ENCODE measurements at regions not wholly inside any gene's neighbourhood (a gene's known extent, or its start where the extent isn't known, plus 50 kb on each side); places are given as distances from the start of the nearest gene placed in this dataset.

- Mint-ChIP-seq H3K4me3 (no peak overlapping the region), H3K36me3 (no peaks in the 10 kb centered on the region), H3K9me3 (no peaks in the 10 kb centered on the region), H3K27ac (no peak overlapping the region), H3K4me1 (no peaks in the 10 kb centered on the region)
- DNase-seq (ENCODE audit: low spot score in 2 of 2) (no peak), ATAC-seq (no peak)
Observed at GRCh38 chr10:78904196-78904595, 164.6 kb upstream of the ZMIZ1 start.

GRCh38 chr10:78905015-78905956, 163.5 kb upstream of the ZMIZ1 start:
- ATAC-seq: no peak
- Mint-ChIP-seq H3K4me1 (no peaks in the 10 kb centered on the region), H3K4me3 (no peak overlapping the region)

GRCh38 chr10:78905957-78906308, 162.8 kb upstream of the ZMIZ1 start:
- Mint-ChIP-seq H3K36me3 (no peaks in the 10 kb centered on the region), H3K27ac (no peak overlapping the region), H3K4me3 (no peak overlapping the region), H3K9me3 (no peaks in the 10 kb centered on the region), H3K4me1 (no peaks in the 10 kb centered on the region)
- DNase-seq (ENCODE audit: low spot score in 2 of 2) (no peak), ATAC-seq (no peak)

More at GRCh38 chr10:78905015-78905956, 163.5 kb upstream of the ZMIZ1 start:
- Mint-ChIP-seq H3K36me3 (no peaks in the 10 kb centered on the region), H3K27ac (peak overlapping the region; percentile 1), H3K9me3 (no peaks in the 10 kb centered on the region)
- DNase-seq (ENCODE audit: low spot score in 2 of 2): no peak

GRCh38 chr10:78906734-78907390, 161.9 kb upstream of the ZMIZ1 start:
- no peak for ATAC-seq
- DNase-seq (ENCODE audit: low spot score in 2 of 2): no peak
- Mint-ChIP-seq H3K9me3 (no peaks in the 10 kb centered on the region), H3K4me1 (no peaks in the 10 kb centered on the region), H3K4me3 (no peak overlapping the region), H3K27ac (no peak overlapping the region), H3K36me3 (no peaks in the 10 kb centered on the region)

GRCh38 chr10:78907551-78908211, 161.1 kb upstream of the ZMIZ1 start:
- no peaks in the 10 kb centered on the region for H3K36me3 Mint-ChIP-seq
- H3K9me3 Mint-ChIP-seq: no peaks in the 10 kb centered on the region

GRCh38 chr10:78909221-78909620, 159.5 kb upstream of the ZMIZ1 start:
- H3K27ac Mint-ChIP-seq: no peak overlapping the region
- DNase-seq (ENCODE audit: low spot score in 2 of 2) (no peak), ATAC-seq (no peak)

More at GRCh38 chr10:78907551-78908211, 161.1 kb upstream of the ZMIZ1 start:
- DNase-seq (ENCODE audit: low spot score in 2 of 2): no peak
- Mint-ChIP-seq H3K4me1 (no peaks in the 10 kb centered on the region), H3K27ac (no peak overlapping the region), H3K4me3 (no peak overlapping the region)
- no peak for ATAC-seq

GRCh38 chr10:78910021-78910420, 158.7 kb upstream of the ZMIZ1 start:
- no peak for ATAC-seq
- DNase-seq (ENCODE audit: low spot score in 2 of 2): no peak
- Mint-ChIP-seq H3K9me3 (no peaks in the 10 kb centered on the region), H3K4me1 (no peaks in the 10 kb centered on the region), H3K36me3 (no peaks in the 10 kb centered on the region), H3K27ac (peak overlapping the region; percentile 26), H3K4me3 (no peak overlapping the region)

More at GRCh38 chr10:78909221-78909620, 159.5 kb upstream of the ZMIZ1 start:
- H3K4me3 Mint-ChIP-seq: no peak overlapping the region
- H3K36me3 Mint-ChIP-seq: no peaks in the 10 kb centered on the region
- H3K4me1 Mint-ChIP-seq: no peaks in the 10 kb centered on the region
- no peaks in the 10 kb centered on the region for H3K9me3 Mint-ChIP-seq

- Mint-ChIP-seq H3K4me1 (no peaks in the 10 kb centered on the region), H3K36me3 (no peaks in the 10 kb centered on the region)
- ATAC-seq: no peak
Observed at GRCh38 chr10:78910476-78910875, 158.3 kb upstream of the ZMIZ1 start.

GRCh38 chr10:78910886-78911285, 157.9 kb upstream of the ZMIZ1 start:
- peak; percentile 8 for ATAC-seq
- H3K27ac Mint-ChIP-seq: no peak overlapping the region
- no peaks in the 10 kb centered on the region for H3K36me3 Mint-ChIP-seq
- H3K9me3 Mint-ChIP-seq: no peaks in the 10 kb centered on the region
- DNase-seq (ENCODE audit: low spot score in 2 of 2): no peak
- H3K4me1 Mint-ChIP-seq: no peaks in the 10 kb centered on the region
- H3K4me3 Mint-ChIP-seq: no peak overlapping the region

More at GRCh38 chr10:78910476-78910875, 158.3 kb upstream of the ZMIZ1 start:
- Mint-ChIP-seq H3K4me3 (no peak overlapping the region), H3K27ac (peak overlapping the region; percentile 26), H3K9me3 (no peaks in the 10 kb centered on the region)
- no peak for DNase-seq (ENCODE audit: low spot score in 2 of 2)

- H3K4me1 Mint-ChIP-seq: no peaks in the 10 kb centered on the region
- ATAC-seq (no peak), DNase-seq (ENCODE audit: low spot score in 2 of 2) (no peak)
- no peaks in the 10 kb centered on the region for H3K36me3 Mint-ChIP-seq
- H3K4me3 Mint-ChIP-seq: no peak overlapping the region
- no peaks in the 10 kb centered on the region for H3K9me3 Mint-ChIP-seq
- H3K27ac Mint-ChIP-seq: no peak overlapping the region
Observed at GRCh38 chr10:78911533-78912340, 157.0 kb upstream of the ZMIZ1 start.

GRCh38 chr10:78912361-78913218, 156.2 kb upstream of the ZMIZ1 start:
- no peaks in the 10 kb centered on the region for H3K36me3 Mint-ChIP-seq
- no peak overlapping the region for H3K4me3 Mint-ChIP-seq
- no peak for DNase-seq (ENCODE audit: low spot score in 2 of 2)
- no peak for ATAC-seq
- peak overlapping the region; percentile 26 for H3K27ac Mint-ChIP-seq
- H3K4me1 Mint-ChIP-seq: no peaks in the 10 kb centered on the region
- H3K9me3 Mint-ChIP-seq: no peaks in the 10 kb centered on the region

- H3K4me1 Mint-ChIP-seq: no peaks in the 10 kb centered on the region
- DNase-seq (ENCODE audit: low spot score in 2 of 2): no peak
- no peak for ATAC-seq
Observed at GRCh38 chr10:78913219-78914059, 155.3 kb upstream of the ZMIZ1 start.

GRCh38 chr10:78914060-78914378, 154.7 kb upstream of the ZMIZ1 start:
- Mint-ChIP-seq H3K9me3 (no peaks in the 10 kb centered on the region), H3K27ac (no peak overlapping the region), H3K4me3 (no peak overlapping the region), H3K36me3 (no peaks in the 10 kb centered on the region), H3K4me1 (no peaks in the 10 kb centered on the region)
- DNase-seq (ENCODE audit: low spot score in 2 of 2) (no peak), ATAC-seq (no peak)

More at GRCh38 chr10:78913219-78914059, 155.3 kb upstream of the ZMIZ1 start:
- Mint-ChIP-seq H3K9me3 (no peaks in the 10 kb centered on the region), H3K36me3 (no peaks in the 10 kb centered on the region), H3K27ac (peak overlapping the region; percentile 26), H3K4me3 (no peak overlapping the region)
